Spleen (tissue), 7 donors: ENCODE measurements at regions not wholly inside any gene's neighbourhood (a gene's known extent, or its start where the extent isn't known, plus 50 kb on each side); places are given as distances from the start of the nearest gene placed in this dataset.

Source experiments
- CTCF ChIP-seq, 11 experiments: fragments of 200-600 bp in 7 of 11; fragments of 450-650 bp in 4 of 11; sonication (generic) in 4 of 11; IDR thresholded peaks in 8 of 11; conservative IDR thresholded peaks in 3 of 11; 1 replicate in 7 of 11; 2 replicates in 4 of 11; pipeline versions ENCODE4 v1.4.0 to v1.8.0; 2016 to 2021; ENCODE audit warnings: antibody characterized with exemption in 11 of 11, inconsistent platforms in 4 of 11, mild to moderate bottlenecking in 1 of 11
- POLR2A ChIP-seq, 3 donors: fragments of 450-650 bp; IDR thresholded peaks; one replicate each; pipeline ENCODE4 v1.5.1; 2017; ENCODE audit warnings: antibody characterized with exemption in 3 of 3, mild to moderate bottlenecking in 1 of 3
- POLR2AphosphoS5 ChIP-seq, 3 donors: sonication (generic); formaldehyde crosslinking; IDR thresholded peaks; one replicate each; pipeline ENCODE4 v1.5.1; 2017; ENCODE audit warnings: antibody characterized with exemption in 3 of 3
- donor health status: DM: no; HTN: no; CAD: no; lungs with moderate emphysema.
- donor health status: DM: no; HTN: no; CAD: no.
- donor health status: DM: no; HTN: no; CAD: no.

- TF ChIP-seq CTCF (IDR thresholded peaks at IDR 0.05 in 8 of 11, conservative IDR thresholded peaks at IDR 0.05 in 3 of 11) (no peak), POLR2A (IDR thresholded peaks at IDR 0.05) (no peak), POLR2AphosphoS5 (IDR thresholded peaks at IDR 0.05) (no peak)
Observed at GRCh38 chr18:22643731-22644130, 226.0 kb upstream of the CTAGE1 start.
